ENCODE measurements at regions not wholly inside any gene's neighbourhood (a gene's known extent, or its start where the extent isn't known, plus 50 kb on each side); places are given as distances from the start of the nearest gene placed in this dataset.

DNA sequence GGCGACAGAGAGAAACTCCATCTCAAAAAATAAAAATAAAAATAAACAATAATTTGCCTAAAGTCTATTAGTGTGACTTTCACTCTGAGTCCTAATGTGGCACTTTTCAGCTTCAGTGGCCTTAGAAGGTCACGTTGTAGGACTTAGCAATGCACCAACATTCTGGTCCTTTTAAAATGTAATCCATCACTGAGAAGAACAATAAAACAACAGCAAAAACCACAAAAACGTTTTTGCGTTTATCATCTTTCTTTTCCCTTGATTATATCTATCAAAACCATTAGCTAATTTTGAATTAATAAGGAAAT, 190.1 kb upstream of the ZNF608 start:
- intact Hi-C loops (cut with DNase I, micrococcal nuclease), result no loop called here
- no peaks in the 10 kb centered on the region for H3K36me3 ChIP-seq (ENCODE audit: low read depth)
- H3K4me1 ChIP-seq (ENCODE audit: low read depth), result no peaks in the 10 kb centered on the region
- ATAC-seq (no peak), DNase-seq (no peak)
- no peaks in the 10 kb centered on the region for H3K9me3 ChIP-seq
- TF ChIP-seq CTCF (IDR thresholded peaks at IDR 0.05), result no peak
- H3K4me3 ChIP-seq, result no peak overlapping the region

DNA sequence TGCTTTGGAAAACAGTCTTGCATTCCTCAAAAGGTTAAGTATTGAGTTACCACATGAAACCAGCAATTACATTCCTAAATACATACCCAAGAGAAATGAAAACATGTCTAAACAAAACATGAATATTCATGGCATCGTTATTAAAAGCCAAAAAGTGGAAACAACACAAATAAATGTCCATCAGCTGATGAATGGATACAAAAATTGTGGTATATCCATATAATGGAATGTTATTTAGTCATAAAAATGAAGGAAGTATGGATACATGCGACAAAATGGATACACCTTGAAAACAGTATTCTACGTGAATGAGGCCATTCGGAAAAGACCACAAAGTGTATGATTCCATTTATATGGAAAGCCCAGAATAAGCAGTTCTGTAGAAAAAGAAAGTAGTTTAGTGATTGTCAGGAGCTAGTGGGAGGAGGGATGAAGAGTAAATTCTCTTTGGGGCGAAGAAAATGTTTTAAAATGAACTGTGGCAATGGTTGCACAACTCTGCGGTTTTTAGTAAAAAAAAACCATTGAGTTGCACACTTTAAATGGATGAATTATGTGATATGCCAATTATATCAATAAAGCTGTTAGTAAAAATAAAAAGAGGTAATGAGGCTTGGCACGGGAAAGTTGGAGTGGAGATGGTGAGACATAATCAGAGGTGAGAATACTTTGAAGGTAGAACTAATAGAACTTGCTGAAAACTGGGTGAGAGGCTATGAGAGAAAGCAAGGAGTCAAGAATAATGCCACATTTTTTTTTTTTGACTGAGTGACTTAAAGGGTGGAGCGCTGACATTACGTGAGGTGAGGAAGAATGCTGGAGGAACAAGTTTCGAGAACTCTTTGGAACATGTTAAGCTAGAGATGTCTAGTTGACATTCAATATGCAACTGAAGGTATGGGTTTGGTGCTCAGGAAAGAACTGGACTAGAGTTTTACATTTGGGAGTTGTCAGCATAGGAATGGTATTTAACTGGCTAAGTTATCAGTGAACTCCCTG, 194.9 kb upstream of the ZNF608 start:
- no peak overlapping the region for H3K4me3 ChIP-seq
- no peaks in the 10 kb centered on the region for H3K9me3 ChIP-seq
- DNase-seq (no peak), ATAC-seq (no peak)
- TF ChIP-seq CTCF (IDR thresholded peaks at IDR 0.05), result no peak
- H3K4me1 ChIP-seq (ENCODE audit: low read depth), result no peaks in the 10 kb centered on the region
- no peaks in the 10 kb centered on the region for H3K36me3 ChIP-seq (ENCODE audit: low read depth)
- intact Hi-C loops (cut with DNase I, micrococcal nuclease), result no loop called here

GRCh38 chr5:124948062-124948753, 201.8 kb upstream of the ZNF608 start:
- Histone ChIP-seq H3K36me3 (ENCODE audit: low read depth) (no peaks in the 10 kb centered on the region), H3K4me3 (no peak overlapping the region), H3K9me3 (no peaks in the 10 kb centered on the region), H3K4me1 (ENCODE audit: low read depth) (no peaks in the 10 kb centered on the region)
- intact Hi-C loops (cut with DNase I, micrococcal nuclease), result no loop called here
- no peak for TF ChIP-seq CTCF (IDR thresholded peaks at IDR 0.05)
- DNase-seq, result peak in 1 of 3 donors; percentile 14
- peak; percentile 33 for ATAC-seq

- Histone ChIP-seq H3K36me3 (ENCODE audit: low read depth) (no peaks in the 10 kb centered on the region), H3K4me1 (ENCODE audit: low read depth) (no peaks in the 10 kb centered on the region), H3K9me3 (no peaks in the 10 kb centered on the region), H3K4me3 (no peak overlapping the region)
- DNase-seq (no peak), ATAC-seq (no peak)
- intact Hi-C loops (cut with DNase I, micrococcal nuclease), result no loop called here
- TF ChIP-seq CTCF (IDR thresholded peaks at IDR 0.05), result no peak
Observed at GRCh38 chr5:124948754-124949275, 202.4 kb upstream of the ZNF608 start.

GRCh38 chr5:124949862-124950261, 203.4 kb upstream of the ZNF608 start:
- H3K36me3 ChIP-seq (ENCODE audit: low read depth), result no peaks in the 10 kb centered on the region
- ATAC-seq (no peak), DNase-seq (no peak)
- no peaks in the 10 kb centered on the region for H3K9me3 ChIP-seq
- intact Hi-C loops (cut with DNase I, micrococcal nuclease), result no loop called here
- no peaks in the 10 kb centered on the region for H3K4me1 ChIP-seq (ENCODE audit: low read depth)
- TF ChIP-seq CTCF (IDR thresholded peaks at IDR 0.05), result no peak
- H3K4me3 ChIP-seq, result no peak overlapping the region

Data from mucosa of descending colon (tissue), 3 donors.